Uterus (tissue), 2 donors: ENCODE measurements at regions not wholly inside any gene's neighbourhood (a gene's known extent, or its start where the extent isn't known, plus 50 kb on each side); places are given as distances from the start of the nearest gene placed in this dataset.

Experiments used
- POLR2A ChIP-seq, 2 donors: fragments of 450-650 bp; IDR thresholded peaks; one replicate each; pipeline ENCODE4 v1.6.1; 2016; ENCODE audit warnings: antibody characterized with exemption in 2 of 2, mild to moderate bottlenecking in 1 of 2, moderate library complexity in 1 of 2
- TF ChIP-seq, protein P1 (sequence below), 4 experiments: fragments of 200-600 bp in 2 of 4; fragments of 450-650 bp in 2 of 4; sonication (generic) in 2 of 4; IDR thresholded peaks; one replicate each; pipeline ENCODE4 v1.5.1; 2016 to 2019; ENCODE audit warnings: antibody characterized with exemption in 4 of 4, mild to moderate bottlenecking in 2 of 4, moderate library complexity in 1 of 4

DNA sequence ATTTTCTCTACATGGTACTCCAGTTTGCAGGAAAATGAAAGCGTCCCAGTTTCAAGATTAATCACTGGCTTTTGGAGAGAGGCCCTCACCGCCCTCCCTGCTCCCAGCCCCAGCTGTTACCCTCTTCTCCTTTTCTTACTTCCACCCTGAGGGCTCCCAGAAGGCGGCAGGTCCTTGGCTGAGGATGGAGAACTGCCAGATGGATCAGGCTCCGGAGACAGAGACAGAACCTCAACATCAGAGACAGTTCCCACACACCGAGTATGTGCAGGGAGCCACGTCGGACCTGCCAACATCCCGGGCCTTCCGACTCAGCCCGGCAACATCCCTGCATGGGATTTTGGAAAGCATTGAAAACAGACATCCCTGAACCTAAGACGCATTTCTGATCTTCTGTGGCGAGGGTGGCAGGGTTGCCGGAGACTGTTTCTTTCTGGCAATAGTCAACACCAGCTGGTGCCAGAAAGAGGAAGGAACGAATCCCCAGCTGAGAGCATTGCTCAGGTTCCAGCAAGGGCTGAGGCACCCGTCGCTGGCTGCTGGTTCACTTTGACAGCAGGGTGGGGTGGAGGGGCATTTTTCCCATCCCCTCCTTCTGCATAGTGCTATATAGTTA lies 467.1 kb downstream of the MIAT start:
- TF ChIP-seq, protein P1, sequence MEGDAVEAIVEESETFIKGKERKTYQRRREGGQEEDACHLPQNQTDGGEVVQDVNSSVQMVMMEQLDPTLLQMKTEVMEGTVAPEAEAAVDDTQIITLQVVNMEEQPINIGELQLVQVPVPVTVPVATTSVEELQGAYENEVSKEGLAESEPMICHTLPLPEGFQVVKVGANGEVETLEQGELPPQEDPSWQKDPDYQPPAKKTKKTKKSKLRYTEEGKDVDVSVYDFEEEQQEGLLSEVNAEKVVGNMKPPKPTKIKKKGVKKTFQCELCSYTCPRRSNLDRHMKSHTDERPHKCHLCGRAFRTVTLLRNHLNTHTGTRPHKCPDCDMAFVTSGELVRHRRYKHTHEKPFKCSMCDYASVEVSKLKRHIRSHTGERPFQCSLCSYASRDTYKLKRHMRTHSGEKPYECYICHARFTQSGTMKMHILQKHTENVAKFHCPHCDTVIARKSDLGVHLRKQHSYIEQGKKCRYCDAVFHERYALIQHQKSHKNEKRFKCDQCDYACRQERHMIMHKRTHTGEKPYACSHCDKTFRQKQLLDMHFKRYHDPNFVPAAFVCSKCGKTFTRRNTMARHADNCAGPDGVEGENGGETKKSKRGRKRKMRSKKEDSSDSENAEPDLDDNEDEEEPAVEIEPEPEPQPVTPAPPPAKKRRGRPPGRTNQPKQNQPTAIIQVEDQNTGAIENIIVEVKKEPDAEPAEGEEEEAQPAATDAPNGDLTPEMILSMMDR (IDR thresholded peaks at IDR 0.05) = no peak
- no peak for TF ChIP-seq POLR2A (IDR thresholded peaks at IDR 0.05)
